ENCODE measurements at regions not wholly inside any gene's neighbourhood (a gene's known extent, or its start where the extent isn't known, plus 50 kb on each side); places are given as distances from the start of the nearest gene placed in this dataset.

DNA sequence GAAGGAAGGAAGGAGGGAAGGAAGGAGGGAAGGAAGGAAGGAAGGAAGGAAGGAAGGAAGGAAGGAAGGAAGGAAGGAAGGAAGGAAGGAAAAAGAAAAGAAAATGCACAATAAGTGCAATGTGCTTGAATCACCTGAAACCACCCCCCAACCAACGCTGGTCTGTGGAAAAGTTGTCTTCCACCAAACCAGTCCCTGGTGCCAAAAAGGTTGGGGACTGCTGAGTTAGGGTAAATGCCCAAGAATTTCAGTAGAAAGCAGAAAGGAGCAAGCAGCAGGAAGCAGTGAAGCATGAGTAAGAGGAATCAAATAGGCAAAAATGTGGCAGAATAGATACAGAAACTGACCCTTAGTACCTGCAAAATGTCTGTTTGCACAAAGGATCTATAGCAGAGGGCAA, 137.2 kb downstream of the JCAD start:
- no peak for TF ChIP-seq POLR2A (IDR thresholded peaks at IDR 0.05)
- TF ChIP-seq, protein P1, sequence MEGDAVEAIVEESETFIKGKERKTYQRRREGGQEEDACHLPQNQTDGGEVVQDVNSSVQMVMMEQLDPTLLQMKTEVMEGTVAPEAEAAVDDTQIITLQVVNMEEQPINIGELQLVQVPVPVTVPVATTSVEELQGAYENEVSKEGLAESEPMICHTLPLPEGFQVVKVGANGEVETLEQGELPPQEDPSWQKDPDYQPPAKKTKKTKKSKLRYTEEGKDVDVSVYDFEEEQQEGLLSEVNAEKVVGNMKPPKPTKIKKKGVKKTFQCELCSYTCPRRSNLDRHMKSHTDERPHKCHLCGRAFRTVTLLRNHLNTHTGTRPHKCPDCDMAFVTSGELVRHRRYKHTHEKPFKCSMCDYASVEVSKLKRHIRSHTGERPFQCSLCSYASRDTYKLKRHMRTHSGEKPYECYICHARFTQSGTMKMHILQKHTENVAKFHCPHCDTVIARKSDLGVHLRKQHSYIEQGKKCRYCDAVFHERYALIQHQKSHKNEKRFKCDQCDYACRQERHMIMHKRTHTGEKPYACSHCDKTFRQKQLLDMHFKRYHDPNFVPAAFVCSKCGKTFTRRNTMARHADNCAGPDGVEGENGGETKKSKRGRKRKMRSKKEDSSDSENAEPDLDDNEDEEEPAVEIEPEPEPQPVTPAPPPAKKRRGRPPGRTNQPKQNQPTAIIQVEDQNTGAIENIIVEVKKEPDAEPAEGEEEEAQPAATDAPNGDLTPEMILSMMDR (IDR thresholded peaks at IDR 0.05) = no peak
- H3K4me3 ChIP-seq = no peak overlapping the region
- no peaks in the 10 kb centered on the region for H3K36me3 ChIP-seq
- H3K27me3 ChIP-seq = no peaks in the 10 kb centered on the region
- intact Hi-C loops (cut with DNase I) = no loop called here
- WGBS, 4 donors = 68 to 90% (median 78%) methylated on average over 1 of the region's 1 CpG
- H3K27ac ChIP-seq = no peak overlapping the region
- H3K9me3 ChIP-seq = peaks cover 0 to 9% (median 0%) of the 10 kb centered on the region in 12 donors
- ATAC-seq = no peak
- H3K4me1 ChIP-seq = peaks cover 0 to 10% (median 0%) of the 10 kb centered on the region in 12 donors
- DNase-seq = no peak

DNA sequence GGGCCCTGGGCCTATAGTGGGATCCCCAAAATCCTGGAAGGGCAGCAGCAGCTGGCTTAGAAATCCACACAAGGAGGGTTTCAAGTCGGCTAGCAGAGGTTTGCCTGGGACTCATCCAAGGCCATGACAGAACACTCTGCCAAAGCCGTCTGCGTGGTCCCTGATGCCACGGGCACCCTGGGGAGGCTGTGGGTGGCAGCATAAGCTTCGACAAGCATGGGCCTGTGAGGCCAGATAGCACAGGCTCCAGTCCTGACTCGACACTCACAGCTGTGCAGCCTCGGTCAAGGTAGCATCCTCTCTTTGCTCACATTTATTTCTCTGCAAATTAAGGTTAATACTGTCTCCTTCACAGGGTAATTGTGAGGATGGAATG, 138.3 kb downstream of the JCAD start:
- intact Hi-C loops (cut with DNase I) = no loop called here
- Histone ChIP-seq H3K9me3 (peaks cover 0 to 4% (median 0%) of the 10 kb centered on the region in 12 donors), H3K4me1 (peaks cover 0 to 17% (median 0%) of the 10 kb centered on the region in 12 donors), H3K36me3 (no peaks in the 10 kb centered on the region), H3K27me3 (no peaks in the 10 kb centered on the region), H3K27ac (no peak overlapping the region), H3K4me3 (no peak overlapping the region)
- DNase-seq (peak in 1 of 5 donors; percentile 20), ATAC-seq (peak in 2 of 4 donors; percentile 46 to 65)
- WGBS, 4 donors = 61 to 74% (median 67%) methylated on average over 3 to 7 of the region's 7 CpGs
- TF ChIP-seq, protein P1 (IDR thresholded peaks at IDR 0.05) = peak in 1 of 12 donors; percentile 11
- no peak for TF ChIP-seq POLR2A (IDR thresholded peaks at IDR 0.05)

DNA sequence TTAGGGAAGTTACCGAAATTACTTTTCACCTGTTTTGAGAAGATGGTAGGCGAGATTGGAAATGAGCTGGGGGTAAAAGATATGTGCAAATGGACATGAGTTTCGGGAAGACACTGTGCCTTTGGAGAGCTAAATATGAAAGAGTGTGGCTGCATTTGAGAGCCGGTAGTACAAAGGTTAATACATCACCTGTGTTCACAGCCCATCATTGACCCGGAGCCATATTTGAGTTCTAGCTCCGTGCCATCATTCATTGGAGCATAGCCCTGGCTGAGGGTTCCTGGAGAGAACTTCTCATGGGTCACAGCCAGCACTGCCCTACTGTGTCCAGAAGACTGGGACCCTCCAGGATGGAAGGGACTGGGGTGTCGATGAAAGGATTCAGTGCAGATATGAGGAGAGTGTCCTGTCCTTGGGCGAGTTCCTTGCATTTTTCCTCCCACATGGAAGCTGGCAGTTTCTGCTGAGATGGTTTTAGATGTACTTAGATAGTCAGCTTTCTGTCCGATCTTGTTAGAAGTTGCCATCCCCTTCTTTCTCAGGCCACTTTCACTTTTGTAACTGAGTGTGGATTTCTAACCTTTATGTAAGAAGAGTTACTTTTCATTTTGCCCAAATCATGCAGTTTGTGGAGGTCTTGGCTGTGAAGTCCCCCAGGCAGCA, 138.8 kb downstream of the JCAD start:
- WGBS, 4 donors = 87 to 93% (median 92%) methylated on average over 9 of the region's 9 CpGs
- Histone ChIP-seq H3K9me3 (no peaks in the 10 kb centered on the region), H3K27me3 (no peaks in the 10 kb centered on the region), H3K4me3 (no peak overlapping the region), H3K4me1 (peaks cover 0 to 17% (median 0%) of the 10 kb centered on the region in 12 donors), H3K36me3 (no peaks in the 10 kb centered on the region), H3K27ac (no peak overlapping the region)
- DNase-seq (no peak), ATAC-seq (no peak)
- TF ChIP-seq, protein P1 (IDR thresholded peaks at IDR 0.05) = no peak
- no peak for TF ChIP-seq POLR2A (IDR thresholded peaks at IDR 0.05)
- intact Hi-C loops (cut with DNase I) = no loop called here

DNA sequence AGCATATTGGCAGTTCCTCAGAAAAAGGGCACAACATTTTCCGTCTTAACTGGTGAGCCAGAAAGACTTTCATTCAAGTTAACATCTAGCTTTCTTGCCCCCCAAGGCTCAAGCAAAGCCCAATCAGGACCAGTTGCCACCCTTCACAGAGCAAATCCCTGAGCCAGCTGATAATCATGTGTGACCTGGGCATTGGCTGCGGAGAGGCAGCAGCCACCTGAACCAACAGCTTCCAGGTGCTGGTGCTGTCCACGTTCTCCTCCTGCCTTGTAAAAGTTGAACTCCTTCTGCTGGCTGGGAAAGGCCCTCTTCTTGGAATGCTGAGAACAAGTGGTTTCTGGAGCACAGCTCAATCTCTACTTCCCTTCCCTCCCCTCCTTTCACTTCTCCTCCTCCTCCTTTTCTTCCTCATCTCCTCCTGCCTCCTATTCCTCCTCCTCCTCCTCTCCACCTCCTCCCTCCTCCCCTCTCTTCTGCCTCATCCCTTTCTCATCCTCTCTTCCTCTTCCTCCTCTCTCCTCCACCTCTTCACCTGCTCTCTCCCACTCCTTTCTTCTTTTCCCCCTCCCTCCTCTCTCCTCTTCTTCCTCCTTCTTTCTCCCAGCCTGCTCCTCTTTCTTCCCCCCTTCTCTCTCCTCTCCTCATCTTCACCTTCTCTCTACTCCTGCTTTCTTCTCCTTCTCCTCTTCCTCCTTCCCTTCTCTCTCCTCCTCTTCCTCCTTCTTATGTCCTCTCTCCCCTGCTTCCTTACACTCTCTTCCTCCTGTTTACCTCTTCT, 140.6 kb downstream of the JCAD start:
- intact Hi-C loops (cut with DNase I) = no loop called here
- Histone ChIP-seq H3K27me3 (no peaks in the 10 kb centered on the region), H3K4me1 (peaks cover 0 to 17% (median 0%) of the 10 kb centered on the region in 12 donors), H3K27ac (no peak overlapping the region), H3K36me3 (no peaks in the 10 kb centered on the region), H3K9me3 (no peaks in the 10 kb centered on the region), H3K4me3 (no peak overlapping the region)
- 63 to 93% (median 82%) methylated on average over 3 of the region's 3 CpGs for WGBS, 4 donors
- DNase-seq (no peak), ATAC-seq (no peak)
- TF ChIP-seq POLR2A (IDR thresholded peaks at IDR 0.05) = no peak
- TF ChIP-seq, protein P1 (IDR thresholded peaks at IDR 0.05) = no peak
